Dermis blood vessel endothelial cell (primary cell): ENCODE measurements at regions not wholly inside any gene's neighbourhood (a gene's known extent, or its start where the extent isn't known, plus 50 kb on each side); places are given as distances from the start of the nearest gene placed in this dataset.
A peak's percentile ranks its signal among the peaks of the same experiment; 100 is the strongest.
"Not testable (repeated sequence)": the region's sequence is repeated elsewhere in the genome, so short reads cannot be mapped to it uniquely, and the experiment has no call there.

Experiments used
- DNase-seq: peaks from one replicate; pipeline ENCODE4 v3.0.0; 2010

GRCh38 chr2:149903626-149904025 lies 316.1 kb upstream of the MMADHC start:
- no peak for DNase-seq

GRCh38 chr2:149902081-149902480 lies 314.5 kb upstream of the MMADHC start:
- DNase-seq: peak; percentile 32

- no peak for DNase-seq
Observed at GRCh38 chr2:149901231-149901859, 313.8 kb upstream of the MMADHC start.

- no peak for DNase-seq
Observed at GRCh38 chr2:149899390-149899789, 311.8 kb upstream of the MMADHC start.

- no peak for DNase-seq
Observed at GRCh38 chr2:149894760-149895159, 307.2 kb upstream of the MMADHC start.

GRCh38 chr2:149894226-149894625 lies 306.7 kb upstream of the MMADHC start:
- DNase-seq: no peak

- DNase-seq: no peak
Observed at GRCh38 chr2:149892563-149892962, 305.0 kb upstream of the MMADHC start.

- DNase-seq: no peak
Observed at GRCh38 chr2:149885946-149886345, 298.4 kb upstream of the MMADHC start.

GRCh38 chr2:149885468-149885867 lies 297.9 kb upstream of the MMADHC start:
- DNase-seq: no peak

GRCh38 chr2:149884871-149885270 lies 297.3 kb upstream of the MMADHC start:
- DNase-seq: no peak

- DNase-seq: peak; percentile 75
Observed at GRCh38 chr2:149877913-149878312, 290.3 kb upstream of the MMADHC start.

- DNase-seq: no peak
Observed at GRCh38 chr2:149877074-149877473, 289.5 kb upstream of the MMADHC start.

GRCh38 chr2:149873936-149874335 lies 286.4 kb upstream of the MMADHC start:
- no peak for DNase-seq

GRCh38 chr2:149872638-149873150 lies 285.1 kb upstream of the MMADHC start:
- DNase-seq: no peak

GRCh38 chr2:149872041-149872440 lies 284.5 kb upstream of the MMADHC start:
- DNase-seq: no peak

GRCh38 chr2:149871091-149871885 lies 283.7 kb upstream of the MMADHC start:
- no peak for DNase-seq

- no peak for DNase-seq
Observed at GRCh38 chr2:149863227-149863626, 275.7 kb upstream of the MMADHC start.

GRCh38 chr2:149861034-149861433 lies 273.5 kb upstream of the MMADHC start:
- no peak for DNase-seq

- DNase-seq: peak; percentile 9
Observed at GRCh38 chr2:149860276-149860921, 272.8 kb upstream of the MMADHC start.

- peak; percentile 51 for DNase-seq
Observed at GRCh38 chr2:149858901-149859634, 271.5 kb upstream of the MMADHC start.

- DNase-seq: no peak
Observed at GRCh38 chr2:149858216-149858615, 270.6 kb upstream of the MMADHC start.

- DNase-seq: peak; percentile 31
Observed at GRCh38 chr2:149857344-149857743, 269.8 kb upstream of the MMADHC start.

- DNase-seq: not testable (repeated sequence)
Observed at GRCh38 chr2:149855859-149856258, 268.3 kb upstream of the MMADHC start.
